ENCODE measurements at regions not wholly inside any gene's neighbourhood (a gene's known extent, or its start where the extent isn't known, plus 50 kb on each side); places are given as distances from the start of the nearest gene placed in this dataset.
"Not testable (repeated sequence)": the region's sequence is repeated elsewhere in the genome, so short reads cannot be mapped to it uniquely, and the experiment has no call there.

DNA sequence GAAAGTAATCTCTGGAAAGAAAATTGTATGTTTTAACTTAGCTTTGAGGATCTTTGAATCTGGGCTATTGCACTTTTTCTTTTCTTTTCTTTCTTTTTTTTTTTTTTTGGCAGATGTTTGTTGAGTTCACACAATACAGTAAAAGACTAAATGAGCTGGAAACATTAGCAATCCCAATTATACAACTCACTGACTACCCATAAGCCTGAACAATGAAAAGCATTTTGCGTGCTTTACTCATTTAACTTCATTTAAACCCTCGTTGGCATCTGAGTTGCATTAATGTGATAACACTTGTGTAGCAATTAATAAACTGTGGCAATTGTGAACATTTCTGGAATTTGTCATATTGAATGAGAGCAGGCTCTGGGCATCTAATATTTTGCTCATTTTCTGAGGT, 269.4 kb upstream of the RBMS3 start:
- Histone ChIP-seq H3K9me3 (no peaks in the 10 kb centered on the region), H3K27me3 (ENCODE audit: low read depth) (no peaks in the 10 kb centered on the region), H3K27ac (no peak overlapping the region), H3K4me3 (no peak overlapping the region), H3K4me1 (no peaks in the 10 kb centered on the region), H3K36me3 (no peaks in the 10 kb centered on the region)
- DNase-seq (no peak), ATAC-seq (no peak)
- TF ChIP-seq, protein P1, sequence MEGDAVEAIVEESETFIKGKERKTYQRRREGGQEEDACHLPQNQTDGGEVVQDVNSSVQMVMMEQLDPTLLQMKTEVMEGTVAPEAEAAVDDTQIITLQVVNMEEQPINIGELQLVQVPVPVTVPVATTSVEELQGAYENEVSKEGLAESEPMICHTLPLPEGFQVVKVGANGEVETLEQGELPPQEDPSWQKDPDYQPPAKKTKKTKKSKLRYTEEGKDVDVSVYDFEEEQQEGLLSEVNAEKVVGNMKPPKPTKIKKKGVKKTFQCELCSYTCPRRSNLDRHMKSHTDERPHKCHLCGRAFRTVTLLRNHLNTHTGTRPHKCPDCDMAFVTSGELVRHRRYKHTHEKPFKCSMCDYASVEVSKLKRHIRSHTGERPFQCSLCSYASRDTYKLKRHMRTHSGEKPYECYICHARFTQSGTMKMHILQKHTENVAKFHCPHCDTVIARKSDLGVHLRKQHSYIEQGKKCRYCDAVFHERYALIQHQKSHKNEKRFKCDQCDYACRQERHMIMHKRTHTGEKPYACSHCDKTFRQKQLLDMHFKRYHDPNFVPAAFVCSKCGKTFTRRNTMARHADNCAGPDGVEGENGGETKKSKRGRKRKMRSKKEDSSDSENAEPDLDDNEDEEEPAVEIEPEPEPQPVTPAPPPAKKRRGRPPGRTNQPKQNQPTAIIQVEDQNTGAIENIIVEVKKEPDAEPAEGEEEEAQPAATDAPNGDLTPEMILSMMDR (IDR thresholded peaks at IDR 0.05) = no peak
- intact Hi-C loops (cut with DNase I) = no loop called here

DNA sequence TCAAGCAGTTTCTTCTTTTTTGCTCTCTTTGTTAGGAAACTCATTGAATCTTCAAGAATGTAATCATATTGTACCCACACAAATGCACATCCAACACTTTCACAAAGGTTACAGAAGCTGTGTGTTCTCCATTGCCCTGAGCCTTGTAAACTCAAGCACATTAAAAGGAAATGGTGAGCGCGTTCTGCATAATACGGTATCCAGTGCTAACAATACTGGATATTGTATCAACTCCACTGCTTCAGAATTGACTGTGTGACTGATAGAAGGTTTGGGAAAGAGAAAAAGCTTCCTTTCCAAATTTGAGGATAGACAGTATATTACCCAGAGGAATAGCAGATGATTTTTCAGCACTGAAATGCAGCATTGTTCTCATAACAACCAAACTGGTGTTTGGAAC, 268.9 kb upstream of the RBMS3 start:
- intact Hi-C loops (cut with DNase I) = no loop called here

DNA sequence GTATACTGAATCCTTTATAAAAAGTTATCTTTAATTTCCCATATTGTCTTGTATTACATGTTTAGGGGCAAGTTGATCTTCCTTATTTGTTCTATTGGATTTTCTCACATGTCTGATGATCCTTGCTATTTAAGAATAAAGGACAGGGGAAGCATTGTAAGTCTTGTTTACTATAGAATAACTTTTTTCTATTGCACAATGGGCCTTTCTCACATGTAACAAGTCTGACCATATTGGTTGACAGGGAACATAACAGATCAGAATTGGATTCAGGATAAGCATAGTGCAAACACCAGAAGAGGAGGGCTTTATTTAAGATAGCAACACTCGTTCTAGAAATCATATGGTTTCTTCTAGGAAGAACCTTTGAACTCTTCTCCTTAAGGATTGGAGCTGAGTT, 257.9 kb upstream of the RBMS3 start:
- Histone ChIP-seq H3K27ac (no peak overlapping the region), H3K9me3 (no peaks in the 10 kb centered on the region), H3K27me3 (ENCODE audit: low read depth) (no peaks in the 10 kb centered on the region), H3K36me3 (no peaks in the 10 kb centered on the region), H3K4me1 (no peaks in the 10 kb centered on the region), H3K4me3 (no peak overlapping the region)
- no peak for DNase-seq
- ATAC-seq = no peak
- TF ChIP-seq, protein P1 (IDR thresholded peaks at IDR 0.05) = no peak
- intact Hi-C loops (cut with DNase I) = no loop called here

More for the DNA sequence above, 268.9 kb upstream of the RBMS3 start:
- Histone ChIP-seq H3K27me3 (ENCODE audit: low read depth) (no peaks in the 10 kb centered on the region), H3K4me3 (no peak overlapping the region), H3K9me3 (no peaks in the 10 kb centered on the region), H3K4me1 (no peaks in the 10 kb centered on the region), H3K36me3 (no peaks in the 10 kb centered on the region), H3K27ac (no peak overlapping the region)
- TF ChIP-seq, protein P1 (IDR thresholded peaks at IDR 0.05) = no peak
- ATAC-seq (no peak), DNase-seq (no peak)

DNA sequence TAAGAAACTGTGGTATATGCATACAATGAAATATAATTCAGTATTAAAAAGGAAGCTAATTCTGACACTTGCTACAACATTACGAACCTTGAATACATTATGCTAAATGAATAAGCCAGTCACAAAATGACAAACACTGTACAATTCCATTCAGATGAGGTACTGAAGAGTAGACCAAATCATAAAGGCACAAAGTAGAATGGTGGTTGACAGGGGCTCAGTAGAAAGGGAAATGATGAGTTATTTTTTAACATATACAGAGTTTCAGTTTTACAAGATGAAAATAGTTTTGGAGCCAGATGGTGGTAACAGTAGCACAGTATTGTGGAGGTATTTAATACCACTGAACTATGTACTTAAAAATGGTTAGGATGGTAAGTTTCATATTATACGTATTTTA, 254.6 kb upstream of the RBMS3 start:
- Histone ChIP-seq H3K9me3 (no peaks in the 10 kb centered on the region), H3K27me3 (ENCODE audit: low read depth) (no peaks in the 10 kb centered on the region), H3K4me1 (no peaks in the 10 kb centered on the region), H3K4me3 (no peak overlapping the region), H3K27ac (no peak overlapping the region), H3K36me3 (no peaks in the 10 kb centered on the region)
- ATAC-seq = no peak
- TF ChIP-seq, protein P1 (IDR thresholded peaks at IDR 0.05) = no peak
- DNase-seq = no peak
- intact Hi-C loops (cut with DNase I) = no loop called here

DNA sequence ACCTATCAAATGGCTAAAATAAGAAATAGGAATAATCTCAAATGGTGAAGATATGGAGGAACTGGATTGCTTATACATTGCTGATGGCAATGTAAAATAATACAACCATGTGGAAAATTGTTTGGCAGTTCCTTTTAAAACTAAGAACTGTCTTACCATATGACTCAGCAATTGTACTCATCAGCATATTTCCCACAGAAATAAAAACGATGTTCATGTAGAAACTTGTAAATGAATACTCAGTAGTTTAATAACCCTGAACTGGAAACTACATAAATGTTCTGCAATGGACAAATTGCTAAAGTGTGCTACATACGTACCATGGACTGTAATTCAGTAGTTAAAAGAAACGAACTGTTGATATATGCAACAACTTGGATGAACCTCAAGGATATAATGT, 253.9 kb upstream of the RBMS3 start:
- no peaks in the 10 kb centered on the region for H3K27me3 ChIP-seq (ENCODE audit: low read depth)
- H3K4me1 ChIP-seq = no peaks in the 10 kb centered on the region
- TF ChIP-seq, protein P1 (IDR thresholded peaks at IDR 0.05) = no peak
- H3K36me3 ChIP-seq = no peaks in the 10 kb centered on the region
- H3K4me3 ChIP-seq = no peak overlapping the region
- no peaks in the 10 kb centered on the region for H3K9me3 ChIP-seq
- H3K27ac ChIP-seq = no peak overlapping the region
- ATAC-seq (no peak), DNase-seq (no peak)
- intact Hi-C loops (cut with DNase I) = no loop called here

DNA sequence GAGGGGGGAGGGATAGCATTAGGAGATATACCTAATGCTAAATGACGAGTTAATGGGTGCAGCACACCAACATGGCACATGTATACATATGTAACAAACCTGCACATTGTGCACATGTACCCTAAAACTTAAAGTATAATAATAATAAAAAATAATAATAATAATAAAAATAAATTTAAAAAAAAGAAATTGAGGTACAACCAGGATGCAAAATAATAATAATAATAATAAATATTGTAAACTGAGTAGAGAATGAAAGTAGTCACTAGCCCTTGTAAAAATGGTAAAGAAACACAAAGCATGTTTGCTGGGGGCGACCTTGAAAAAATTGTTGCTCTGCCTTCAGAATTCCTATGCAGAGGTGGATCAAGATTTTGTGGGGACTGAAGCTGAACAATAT, 249.7 kb upstream of the RBMS3 start:
- H3K27ac ChIP-seq; H3K36me3 ChIP-seq; H3K4me1 ChIP-seq; intact Hi-C loops (cut with DNase I); DNase-seq; H3K4me3 ChIP-seq; H3K27me3 ChIP-seq (ENCODE audit: low read depth); H3K9me3 ChIP-seq; ATAC-seq: not testable (repeated sequence)
